ENCODE measurements at regions not wholly inside any gene's neighbourhood (a gene's known extent, or its start where the extent isn't known, plus 50 kb on each side); places are given as distances from the start of the nearest gene placed in this dataset.

GRCh38 chr2:151085181-151085611 lies 176.5 kb downstream of the RBM43 start (continued):
- TF ChIP-seq ZBTB10 (tag by site-specific recombination; IDR thresholded peaks at IDR 0.05), result no peak
- no peak for TF ChIP-seq ZNF354C (tag by site-specific recombination; IDR thresholded peaks at IDR 0.05; ENCODE audit: borderline replicate concordance, low read depth)
- TF ChIP-seq ZSCAN5A (tag by site-specific recombination; IDR thresholded peaks at IDR 0.05), result no peak
- TF ChIP-seq ZNF433 (tag by site-specific recombination; IDR thresholded peaks at IDR 0.05; ENCODE audit: low read depth), result no peak
- no peak for TF ChIP-seq HOXD13 (CRISPR knock-in tag; IDR thresholded peaks at IDR 0.05; ENCODE audit: borderline replicate concordance)
- TF ChIP-seq ZNF23 (tag by site-specific recombination; IDR thresholded peaks at IDR 0.05; ENCODE audit: borderline replicate concordance), result no peak
- no peak for TF ChIP-seq ZNF837 (tag by site-specific recombination; IDR thresholded peaks at IDR 0.05)
- no peak for TF ChIP-seq RBAK (tag by site-specific recombination; IDR thresholded peaks at IDR 0.05)
- TF ChIP-seq ZNF16 (tag by site-specific recombination; IDR thresholded peaks at IDR 0.05; ENCODE audit: low read depth), result no peak
- TF ChIP-seq ZNF350 (tag by site-specific recombination; IDR thresholded peaks at IDR 0.05), result no peak
- no peak for TF ChIP-seq ZNF555 (tag by site-specific recombination; conservative IDR thresholded peaks at IDR 0.05)
- no peak for TF ChIP-seq ZNF747 (tag by site-specific recombination; IDR thresholded peaks at IDR 0.05)

- ChIA-PET CTCF (interaction anchor here (1.5 kb wide), 1 partner anchor 155 kb away, joined by 4 read pairs; no protein-coding TSS in a partner anchor), POLR2A (no interaction called here)
- Histone ChIP-seq H3K4me1 (ENCODE audit: control insufficient read depth, insufficient read depth, low read length) (no peaks in the 10 kb centered on the region), H3K9me3 (ENCODE audit: control insufficient read depth, insufficient read depth, low read depth, low read length) (no peaks in the 10 kb centered on the region), H3K36me3 (ENCODE audit: control insufficient read depth in 2 of 2, insufficient read depth in 1 of 2, low read length in 2 of 2) (no peaks in the 10 kb centered on the region), H3K4me3 (ENCODE audit: low read depth, low read length) (no peak overlapping the region), H3K27ac (ENCODE audit: extremely low read depth, low read depth, low read length) (no peak overlapping the region)
- TF ChIP-seq ZNF600 (tag by site-specific recombination; IDR thresholded peaks at IDR 0.05) (no peak), ZBTB49 (tag by site-specific recombination; IDR thresholded peaks at IDR 0.05; ENCODE audit: low read depth) (no peak), ZNF692 (tag by site-specific recombination; IDR thresholded peaks at IDR 0.05) (no peak), ZNF530 (tag by site-specific recombination; IDR thresholded peaks at IDR 0.05; ENCODE audit: low read depth) (no peak), KLF1 (tag by site-specific recombination; IDR thresholded peaks at IDR 0.05) (no peak), ZNF174 (tag by site-specific recombination; IDR thresholded peaks at IDR 0.05) (no peak), ZNF76 (tag by site-specific recombination; IDR thresholded peaks at IDR 0.05; ENCODE audit: borderline replicate concordance, low read depth) (no peak), ZNF596 (tag by site-specific recombination; IDR thresholded peaks at IDR 0.05) (no peak), ZFP37 (tag by site-specific recombination; IDR thresholded peaks at IDR 0.05) (no peak), ZNF624 (tag by site-specific recombination; IDR thresholded peaks at IDR 0.05) (no peak), ZNF747 (tag by site-specific recombination; IDR thresholded peaks at IDR 0.05) (no peak)
These were observed 177.5 kb downstream of the RBM43 start for GRCh38 chr2:151083856-151084795.

Measured in HEK293 (cell line).